ENCODE measurements at regions not wholly inside any gene's neighbourhood (a gene's known extent, or its start where the extent isn't known, plus 50 kb on each side); places are given as distances from the start of the nearest gene placed in this dataset.

- no peaks in the 10 kb centered on the region for H3K9me3 ChIP-seq (ENCODE audit: insufficient read depth, low read length)
- H2AFZ ChIP-seq (ENCODE audit: low read depth, low read length, severe bottlenecking): no peak overlapping the region
- H3K4me3 ChIP-seq (ENCODE audit: insufficient read depth, low read length, poor library complexity, severe bottlenecking): no peak overlapping the region
- H3K4me2 ChIP-seq (ENCODE audit: low read depth, low read length, poor library complexity, severe bottlenecking): no peak overlapping the region
- no peaks in the 10 kb centered on the region for H3F3A ChIP-seq (ENCODE audit: insufficient read depth)
- H3K27me3 ChIP-seq (ENCODE audit: low read length): no peaks in the 10 kb centered on the region
- H3K79me2 ChIP-seq (ENCODE audit: insufficient read depth, low read length): no peaks in the 10 kb centered on the region
- H3K9me2 ChIP-seq (replicated peaks; ENCODE audit: insufficient read depth, low read length): no peaks in the 10 kb centered on the region
- H3K9ac ChIP-seq (ENCODE audit: low read length): no peak overlapping the region
- no peak for TF ChIP-seq EZH2phosphoT487 (conservative IDR thresholded peaks at IDR 0.05; ENCODE audit: low read length)
- TF ChIP-seq, protein P1, sequence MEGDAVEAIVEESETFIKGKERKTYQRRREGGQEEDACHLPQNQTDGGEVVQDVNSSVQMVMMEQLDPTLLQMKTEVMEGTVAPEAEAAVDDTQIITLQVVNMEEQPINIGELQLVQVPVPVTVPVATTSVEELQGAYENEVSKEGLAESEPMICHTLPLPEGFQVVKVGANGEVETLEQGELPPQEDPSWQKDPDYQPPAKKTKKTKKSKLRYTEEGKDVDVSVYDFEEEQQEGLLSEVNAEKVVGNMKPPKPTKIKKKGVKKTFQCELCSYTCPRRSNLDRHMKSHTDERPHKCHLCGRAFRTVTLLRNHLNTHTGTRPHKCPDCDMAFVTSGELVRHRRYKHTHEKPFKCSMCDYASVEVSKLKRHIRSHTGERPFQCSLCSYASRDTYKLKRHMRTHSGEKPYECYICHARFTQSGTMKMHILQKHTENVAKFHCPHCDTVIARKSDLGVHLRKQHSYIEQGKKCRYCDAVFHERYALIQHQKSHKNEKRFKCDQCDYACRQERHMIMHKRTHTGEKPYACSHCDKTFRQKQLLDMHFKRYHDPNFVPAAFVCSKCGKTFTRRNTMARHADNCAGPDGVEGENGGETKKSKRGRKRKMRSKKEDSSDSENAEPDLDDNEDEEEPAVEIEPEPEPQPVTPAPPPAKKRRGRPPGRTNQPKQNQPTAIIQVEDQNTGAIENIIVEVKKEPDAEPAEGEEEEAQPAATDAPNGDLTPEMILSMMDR (IDR thresholded peaks at IDR 0.05; ENCODE audit: insufficient read depth, low read length, poor library complexity, severe bottlenecking): no peak
- H3K36me3 ChIP-seq (ENCODE audit: low read length): no peaks in the 10 kb centered on the region
- no peak overlapping the region for H3K27ac ChIP-seq (ENCODE audit: low read depth, low read length)
- H4K20me1 ChIP-seq (ENCODE audit: low read depth, low read length): no peaks in the 10 kb centered on the region
Measured at GRCh38 chr2:10234013-10234306, 68.7 kb upstream of the HPCAL1 start.

GRCh38 chr2:10234409-10235094 lies 68.2 kb upstream of the HPCAL1 start:
- H3K4me2 ChIP-seq (ENCODE audit: low read depth, low read length, poor library complexity, severe bottlenecking): no peak overlapping the region
- no peaks in the 10 kb centered on the region for H3K36me3 ChIP-seq (ENCODE audit: low read length)
- no peaks in the 10 kb centered on the region for H4K20me1 ChIP-seq (ENCODE audit: low read depth, low read length)
- no peaks in the 10 kb centered on the region for H3K9me3 ChIP-seq (ENCODE audit: insufficient read depth, low read length)
- no peak overlapping the region for H3K9ac ChIP-seq (ENCODE audit: low read length)
- no peak overlapping the region for H2AFZ ChIP-seq (ENCODE audit: low read depth, low read length, severe bottlenecking)
- H3K9me2 ChIP-seq (replicated peaks; ENCODE audit: insufficient read depth, low read length): no peaks in the 10 kb centered on the region
- TF ChIP-seq, protein P1 (IDR thresholded peaks at IDR 0.05; ENCODE audit: insufficient read depth, low read length, poor library complexity, severe bottlenecking): no peak
- no peak for TF ChIP-seq EZH2phosphoT487 (conservative IDR thresholded peaks at IDR 0.05; ENCODE audit: low read length)
- H3K4me3 ChIP-seq (ENCODE audit: insufficient read depth, low read length, poor library complexity, severe bottlenecking): no peak overlapping the region
- H3K27ac ChIP-seq (ENCODE audit: low read depth, low read length): no peak overlapping the region
- no peaks in the 10 kb centered on the region for H3K79me2 ChIP-seq (ENCODE audit: insufficient read depth, low read length)
- no peaks in the 10 kb centered on the region for H3F3A ChIP-seq (ENCODE audit: insufficient read depth)
- H3K27me3 ChIP-seq (ENCODE audit: low read length): no peaks in the 10 kb centered on the region

GRCh38 chr2:10235099-10235908 lies 67.4 kb upstream of the HPCAL1 start:
- H3K4me3 ChIP-seq (ENCODE audit: insufficient read depth, low read length, poor library complexity, severe bottlenecking): no peak overlapping the region
- no peak overlapping the region for H3K9ac ChIP-seq (ENCODE audit: low read length)
- H3K9me3 ChIP-seq (ENCODE audit: insufficient read depth, low read length): no peaks in the 10 kb centered on the region
- no peaks in the 10 kb centered on the region for H3F3A ChIP-seq (ENCODE audit: insufficient read depth)
- no peaks in the 10 kb centered on the region for H3K9me2 ChIP-seq (replicated peaks; ENCODE audit: insufficient read depth, low read length)
- TF ChIP-seq, protein P1 (IDR thresholded peaks at IDR 0.05; ENCODE audit: insufficient read depth, low read length, poor library complexity, severe bottlenecking): no peak
- no peak for TF ChIP-seq EZH2phosphoT487 (conservative IDR thresholded peaks at IDR 0.05; ENCODE audit: low read length)
- no peak overlapping the region for H2AFZ ChIP-seq (ENCODE audit: low read depth, low read length, severe bottlenecking)
- H3K27ac ChIP-seq (ENCODE audit: low read depth, low read length): no peak overlapping the region
- no peaks in the 10 kb centered on the region for H3K27me3 ChIP-seq (ENCODE audit: low read length)
- H3K79me2 ChIP-seq (ENCODE audit: insufficient read depth, low read length): no peaks in the 10 kb centered on the region
- no peak overlapping the region for H3K4me2 ChIP-seq (ENCODE audit: low read depth, low read length, poor library complexity, severe bottlenecking)
- no peaks in the 10 kb centered on the region for H4K20me1 ChIP-seq (ENCODE audit: low read depth, low read length)
- H3K36me3 ChIP-seq (ENCODE audit: low read length): no peaks in the 10 kb centered on the region

Measured in SU-DHL-6 (cell line).